HepG2 (cell line): ENCODE measurements at regions not wholly inside any gene's neighbourhood (a gene's known extent, or its start where the extent isn't known, plus 50 kb on each side); places are given as distances from the start of the nearest gene placed in this dataset.

Source experiments
- ATAC-seq: fragments of 200-7000 bp; cut with Tn5 transposase; 3 replicates; pipeline ENCODE4 v1.9.1; 2020; ENCODE audit warnings: mild to moderate bottlenecking, moderate library complexity
- BruUV-seq: library from RNA; stranded (reverse); fragments of 400-500 nt; replicated peaks from 2 replicates; lab custom pipeline; 2021; lab: Mats Ljungman, UMichigan
- CTCF ChIA-PET: fragments of 300-600 bp; formaldehyde crosslinking; extraction: SDS; loops from one replicate; lab custom pipeline; 2021; ENCODE audit warnings: low total read pairs, inconsistent platforms, low intra/inter-chr PET ratio; lab: Yijun Ruan, JAX
- POLR2A ChIA-PET: fragments of 350-600 bp; sonication (Branson Sonifier 250); formaldehyde crosslinking; loops from one replicate; lab custom pipeline; 2020; ENCODE audit warnings: antibody characterized with exemption, inconsistent platforms; lab: Yijun Ruan, JAX
- DNase-seq: peaks from one replicate; pipeline ENCODE4 v3.0.0-alpha.2; 2015; ENCODE audit warnings: low spot score
- FAIRE-seq: peaks from 3 replicates; lab custom pipeline; 2011; peaks lifted over from hg19 to GRCh38; lab: Jason Lieb, UNC
- H2AFZ ChIP-seq: one replicate; pipeline ENCODE4 v1.6.1; 2011; ENCODE audit warnings: low read length, inconsistent platforms
- H3K27ac ChIP-seq: fragments of 300-600 bp; 3 replicates; pipeline ENCODE4 v1.8.0; 2011; ENCODE audit warnings: mixed run types, mild to moderate bottlenecking, mixed read lengths, low read length, inconsistent platforms; ENCODE audit not compliant: insufficient read depth; ENCODE audit errors: extremely low read length
- H3K27me3 ChIP-seq, 2 experiments: fragments of 200-600 bp in 1 of 2; 2 replicates in 1 of 2; 3 replicates in 1 of 2; pipeline versions ENCODE4 v1.6.0 to v1.8.0; 2011; ENCODE audit warnings: low read length in 2 of 2, mild to moderate bottlenecking in 2 of 2, moderate library complexity in 2 of 2, inconsistent platforms in 1 of 2; ENCODE audit not compliant: insufficient read depth in 2 of 2, control insufficient read depth in 1 of 2
- H3K36me3 ChIP-seq, 2 experiments: fragments of 200-600 bp in 1 of 2; replicated peaks in 1 of 2; 2 replicates in 1 of 2; 3 replicates in 1 of 2; pipeline versions ENCODE4 v1.5.1 to v1.8.0; 2011; ENCODE audit warnings: low read length in 2 of 2, inconsistent platforms in 1 of 2; ENCODE audit not compliant: insufficient read depth in 2 of 2, control insufficient read depth in 1 of 2
- H3K4me1 ChIP-seq: 2 replicates; pipeline ENCODE4 v1.5.1; 2012; ENCODE audit warnings: low read length, inconsistent platforms; ENCODE audit not compliant: insufficient read depth
- H3K4me2 ChIP-seq: 2 replicates; pipeline ENCODE4 v1.6.0; 2011; ENCODE audit warnings: low read depth, low read length, inconsistent platforms
- H3K4me3 ChIP-seq, 3 experiments: fragments of 200-600 bp in 1 of 3; sonication (generic), shearing (Covaris generic) in 1 of 3; replicated peaks in 1 of 3; 2 replicates each; pipeline ENCODE4 v1.5.1; 2011 to 2016; ENCODE audit warnings: low read length in 3 of 3, inconsistent platforms in 2 of 3, low read depth in 2 of 3, mild to moderate bottlenecking in 2 of 3, control low read depth in 1 of 3, mixed read lengths in 1 of 3; ENCODE audit not compliant: insufficient read depth in 1 of 3
- H3K79me2 ChIP-seq: one replicate; pipeline ENCODE4 v1.6.1; 2011; ENCODE audit warnings: low read length, inconsistent platforms; ENCODE audit not compliant: insufficient read depth
- H3K9ac ChIP-seq: 2 replicates; pipeline ENCODE4 v1.6.0; 2011; ENCODE audit warnings: mild to moderate bottlenecking, low read depth, low read length, inconsistent platforms; ENCODE audit not compliant: insufficient read depth
- H3K9me3 ChIP-seq: 2 replicates; pipeline ENCODE4 v1.5.1; 2012; ENCODE audit warnings: mild to moderate bottlenecking, low read length
- H4K20me1 ChIP-seq: 2 replicates; pipeline ENCODE4 v1.6.0; 2011; ENCODE audit warnings: inconsistent platforms, mild to moderate bottlenecking, low read length, moderate library complexity; ENCODE audit not compliant: insufficient read depth
- BCLAF1 ChIP-seq: fragments of 450-650 bp; IDR thresholded peaks from 2 replicates; pipeline ENCODE4 v1.6.1; 2017; ENCODE audit warnings: mild to moderate bottlenecking
- DNMT1 ChIP-seq: sonication (generic); formaldehyde crosslinking; IDR thresholded peaks from 2 replicates; pipeline ENCODE4 v1.5.1; 2020; ENCODE audit warnings: mild to moderate bottlenecking, missing genetic modification reagents
- EP300 ChIP-seq, 3 experiments: sonication (generic) in 1 of 3; formaldehyde crosslinking in 1 of 3; IDR thresholded peaks; 2 replicates each; pipeline versions ENCODE4 v1.5.1 to v1.6.1; 2011 to 2020; ENCODE audit warnings: low read depth in 2 of 3, low read length in 2 of 3, borderline replicate concordance in 1 of 3, improper control_type of control experiment in 1 of 3, mild to moderate bottlenecking in 1 of 3, missing genetic modification reagents in 1 of 3, moderate library complexity in 1 of 3
- FOXO4 ChIP-seq: sonication (generic); formaldehyde crosslinking; conservative IDR thresholded peaks from 2 replicates; pipeline ENCODE4 v1.8.1; 2023; ENCODE audit warnings: missing genetic modification reagents
- GMEB2 ChIP-seq: IDR thresholded peaks from 2 replicates; pipeline ENCODE4 v1.6.1; 2016; ENCODE audit warnings: missing biosample characterization, missing genetic modification reagents, low read depth
- HNF4A ChIP-seq: sonication (generic); formaldehyde crosslinking; IDR thresholded peaks from 2 replicates; pipeline ENCODE4 v1.4.0; 2020; ENCODE audit warnings: missing genetic modification reagents
- HOXA3 ChIP-seq: sonication (generic); formaldehyde crosslinking; IDR thresholded peaks from 2 replicates; pipeline ENCODE4 v1.5.0; 2020; ENCODE audit warnings: missing genetic modification reagents
- PPARG ChIP-seq: conservative IDR thresholded peaks from 2 replicates; pipeline ENCODE4 v1.6.1; 2016; ENCODE audit warnings: missing biosample characterization, missing genetic modification reagents
- SMC3 ChIP-seq: IDR thresholded peaks from 2 replicates; pipeline ENCODE4 v1.6.1; 2011; ENCODE audit warnings: low read length, improper control_type of control experiment
- STAG1 ChIP-seq: sonication (generic); formaldehyde crosslinking; IDR thresholded peaks from 2 replicates; pipeline ENCODE4 v1.4.0; 2020; ENCODE audit warnings: missing genetic modification reagents
- TEAD3 ChIP-seq: optimal IDR thresholded peaks from 2 replicates; pipeline ENCODE3; 2016; ENCODE audit warnings: borderline replicate concordance
- UBTF ChIP-seq: sonication (generic); formaldehyde crosslinking; IDR thresholded peaks from 2 replicates; pipeline ENCODE4 v1.4.0; 2020; ENCODE audit warnings: mild to moderate bottlenecking, missing genetic modification reagents
- XRCC5 ChIP-seq: fragments of 200-400 bp; formaldehyde crosslinking; optimal IDR thresholded peaks from 2 replicates; pipeline ENCODE3; 2017; ENCODE audit warnings: mild to moderate bottlenecking, low read length
- ZMYM4 ChIP-seq: sonication (generic); formaldehyde crosslinking; IDR thresholded peaks from 2 replicates; pipeline ENCODE4 v1.8.1; 2023; ENCODE audit warnings: mild to moderate bottlenecking, missing genetic modification reagents
- ZNF329 ChIP-seq: sonication (generic); formaldehyde crosslinking; IDR thresholded peaks from 2 replicates; pipeline ENCODE4 v1.9.0; 2021; ENCODE audit warnings: low read depth, mild to moderate bottlenecking, missing genetic modification reagents
- ZNF430 ChIP-seq: sonication (generic); formaldehyde crosslinking; IDR thresholded peaks from 2 replicates; pipeline ENCODE4 v1.9.0; 2021; ENCODE audit warnings: mild to moderate bottlenecking, missing genetic modification reagents
- ZNF570 ChIP-seq: sonication (generic); formaldehyde crosslinking; IDR thresholded peaks from 2 replicates; pipeline ENCODE4 v1.4.0; 2020; ENCODE audit warnings: mild to moderate bottlenecking, missing genetic modification reagents, borderline replicate concordance
- WGBS: methylation state at CpG from one replicate; pipeline ENCODE4 v1.1.6; 2017; ENCODE audit warnings: low lambda C conversion rate; 5-methylcytosine and 5-hydroxymethylcytosine counted together
- in situ Hi-C: cut with HindIII; loops from 2 replicates; pipeline ENCODE4 v1.10.0; 2017; ENCODE audit warnings: low pct_unique_long_range_greater_than_20kb; ENCODE audit not compliant: extremely low pct_ligation_motif_present
- intact Hi-C: fragments of 100-400 bp; cut with micrococcal nuclease; formaldehyde crosslinking; loops from one replicate; pipeline ENCODE4 v1.10.0; 2022; ENCODE audit not compliant: unreplicated experiment

GRCh38 chr2:62423235-62423634 is 82.8 kb downstream of the TMEM17 start:
- Histone ChIP-seq H3K9me3 (no peaks in the 10 kb centered on the region), H3K4me3 (no peak overlapping the region), H4K20me1 (no peaks in the 10 kb centered on the region), H3K36me3 (no peaks in the 10 kb centered on the region), H3K9ac (no peak overlapping the region), H2AFZ (no peak overlapping the region), H3K4me2 (peak overlapping the region; percentile 38; the same call in 1 of the 2 replicates), H3K27ac (no peak overlapping the region), H3K79me2 (no peaks in the 10 kb centered on the region), H3K4me1 (peaks cover 18% of the 10 kb centered on the region), H3K27me3 (no peaks in the 10 kb centered on the region)
- ATAC-seq (peak; percentile 93), DNase-seq (peak; percentile 71), FAIRE-seq (peak; percentile 87)
- in situ Hi-C loops (loop anchor here (25.0 kb wide), 1 partner anchor 639 kb away; the partner anchor contains the start of gene OTX1), intact Hi-C loops (loop anchor here (1.0 kb wide), 1 partner anchor 352 kb away; no protein-coding TSS in a partner anchor)
- no TSS peak for BruUV-seq
- CTCF ChIA-PET = interaction anchor here (1.5 kb wide), 1 partner anchor 351 kb away, joined by 7 read pairs; no protein-coding TSS in a partner anchor
- WGBS = 40% methylated on average over 6 of the region's 6 CpGs
- POLR2A ChIA-PET = no interaction called here
- TF ChIP-seq XRCC5 (peak; percentile 81), BCLAF1 (no peak), PPARG (CRISPR knock-in tag) (no peak), ZMYM4 (CRISPR knock-in tag) (0 out of 2 replicates have a peak, but pooled peaks have one; percentile 27), GMEB2 (CRISPR knock-in tag) (no peak), FOXO4 (CRISPR knock-in tag) (0 out of 2 replicates have a peak, but pooled peaks have one; percentile 18), UBTF (CRISPR knock-in tag) (no peak), HNF4A (no peak), SMC3 (peak; percentile 84), ZNF329 (CRISPR knock-in tag) (no peak), TEAD3 (CRISPR knock-in tag) (peak; percentile 24), ZNF430 (CRISPR knock-in tag) (no peak), EP300 (IDR thresholded peaks at IDR 0.05; ENCODE audit: low read depth in 2 of 2, low read length in 2 of 2) (0 out of 4 replicates have a peak, but pooled peaks of 1 of the 2 experiments have one; percentile 4), EP300 (CRISPR knock-in tag; IDR thresholded peaks at IDR 0.05; ENCODE audit: borderline replicate concordance) (no peak), STAG1 (CRISPR knock-in tag) (peak; percentile 90), DNMT1 (CRISPR knock-in tag) (no peak), HOXA3 (CRISPR knock-in tag) (0 out of 2 replicates have a peak, but pooled peaks have one; percentile 9), ZNF570 (CRISPR knock-in tag) (no peak)
